ENCODE measurements at regions not wholly inside any gene's neighbourhood (a gene's known extent, or its start where the extent isn't known, plus 50 kb on each side); places are given as distances from the start of the nearest gene placed in this dataset.

DNA sequence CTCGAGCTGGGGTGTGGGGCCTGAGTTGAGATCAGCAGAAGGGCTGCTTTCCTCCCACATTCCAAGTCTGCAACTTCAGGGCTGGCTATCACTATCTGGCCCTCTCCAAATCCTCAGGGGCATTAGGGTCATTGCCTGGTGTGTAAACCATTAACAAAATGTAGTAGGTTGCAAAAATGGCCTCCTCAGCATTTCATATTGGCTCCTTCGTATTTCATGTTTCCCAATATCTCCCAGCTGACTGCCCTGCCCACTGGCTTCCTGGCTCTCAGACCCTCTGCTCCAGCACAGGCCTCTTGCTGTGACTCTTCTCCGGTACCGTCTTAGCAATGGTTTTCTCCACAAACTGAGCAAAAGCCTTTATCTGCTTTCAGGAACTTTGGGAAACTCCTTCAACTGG lies 113.8 kb downstream of the GADD45G start (continued):
- no peak for TF ChIP-seq ZNF341 (tag by site-specific recombination; IDR thresholded peaks at IDR 0.05; ENCODE audit: low read depth)

DNA sequence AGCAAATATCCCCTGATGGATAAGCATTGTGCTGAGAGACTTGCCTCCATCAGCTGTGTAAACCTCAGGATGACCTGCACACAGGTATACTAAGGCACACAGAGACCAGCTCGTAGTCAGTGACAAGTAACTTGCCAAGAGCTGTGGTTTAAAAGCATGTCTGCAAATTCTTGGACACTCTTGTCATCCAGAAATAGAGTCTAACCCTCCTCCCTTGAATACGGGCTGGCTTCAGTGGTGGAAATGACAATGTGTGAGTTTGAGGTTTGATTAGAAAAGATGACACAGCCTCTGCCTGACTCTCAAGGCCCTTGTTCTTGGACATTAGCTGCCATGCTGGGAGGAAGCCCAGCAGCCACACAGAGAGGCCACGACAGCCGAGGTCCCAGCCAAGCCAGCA lies 114.4 kb downstream of the GADD45G start:
- ChIA-PET POLR2A (no interaction called here), CTCF (interaction anchor here (0.5 to 1.0 kb wide), 4 partner anchors 10 to 383 kb away, joined by 3 to 4 read pairs (median 4); no protein-coding TSS in a partner anchor)
- Histone ChIP-seq H3K27ac (ENCODE audit: extremely low read depth, low read depth, low read length) (no peak overlapping the region), H3K36me3 (ENCODE audit: control insufficient read depth in 2 of 2, insufficient read depth in 1 of 2, low read length in 2 of 2) (no peaks in the 10 kb centered on the region), H3K4me3 (ENCODE audit: low read depth, low read length) (no peak overlapping the region), H3K4me1 (ENCODE audit: control insufficient read depth, insufficient read depth, low read length) (no peaks in the 10 kb centered on the region), H3K9me3 (ENCODE audit: control insufficient read depth, insufficient read depth, low read depth, low read length) (no peaks in the 10 kb centered on the region)
- TF ChIP-seq SP2 (tag by site-specific recombination; IDR thresholded peaks at IDR 0.05), result no peak
- no peak for TF ChIP-seq ZBTB21 (tag by site-specific recombination; IDR thresholded peaks at IDR 0.05)
- TF ChIP-seq, protein P1, sequence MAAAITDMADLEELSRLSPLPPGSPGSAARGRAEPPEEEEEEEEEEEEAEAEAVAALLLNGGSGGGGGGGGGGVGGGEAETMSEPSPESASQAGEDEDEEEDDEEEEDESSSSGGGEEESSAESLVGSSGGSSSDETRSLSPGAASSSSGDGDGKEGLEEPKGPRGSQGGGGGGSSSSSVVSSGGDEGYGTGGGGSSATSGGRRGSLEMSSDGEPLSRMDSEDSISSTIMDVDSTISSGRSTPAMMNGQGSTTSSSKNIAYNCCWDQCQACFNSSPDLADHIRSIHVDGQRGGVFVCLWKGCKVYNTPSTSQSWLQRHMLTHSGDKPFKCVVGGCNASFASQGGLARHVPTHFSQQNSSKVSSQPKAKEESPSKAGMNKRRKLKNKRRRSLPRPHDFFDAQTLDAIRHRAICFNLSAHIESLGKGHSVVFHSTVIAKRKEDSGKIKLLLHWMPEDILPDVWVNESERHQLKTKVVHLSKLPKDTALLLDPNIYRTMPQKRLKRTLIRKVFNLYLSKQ (tag by site-specific recombination; IDR thresholded peaks at IDR 0.05; ENCODE audit: borderline replicate concordance), result no peak
- TF ChIP-seq RBAK (tag by site-specific recombination; IDR thresholded peaks at IDR 0.05), result no peak
- TF ChIP-seq, protein P2, sequence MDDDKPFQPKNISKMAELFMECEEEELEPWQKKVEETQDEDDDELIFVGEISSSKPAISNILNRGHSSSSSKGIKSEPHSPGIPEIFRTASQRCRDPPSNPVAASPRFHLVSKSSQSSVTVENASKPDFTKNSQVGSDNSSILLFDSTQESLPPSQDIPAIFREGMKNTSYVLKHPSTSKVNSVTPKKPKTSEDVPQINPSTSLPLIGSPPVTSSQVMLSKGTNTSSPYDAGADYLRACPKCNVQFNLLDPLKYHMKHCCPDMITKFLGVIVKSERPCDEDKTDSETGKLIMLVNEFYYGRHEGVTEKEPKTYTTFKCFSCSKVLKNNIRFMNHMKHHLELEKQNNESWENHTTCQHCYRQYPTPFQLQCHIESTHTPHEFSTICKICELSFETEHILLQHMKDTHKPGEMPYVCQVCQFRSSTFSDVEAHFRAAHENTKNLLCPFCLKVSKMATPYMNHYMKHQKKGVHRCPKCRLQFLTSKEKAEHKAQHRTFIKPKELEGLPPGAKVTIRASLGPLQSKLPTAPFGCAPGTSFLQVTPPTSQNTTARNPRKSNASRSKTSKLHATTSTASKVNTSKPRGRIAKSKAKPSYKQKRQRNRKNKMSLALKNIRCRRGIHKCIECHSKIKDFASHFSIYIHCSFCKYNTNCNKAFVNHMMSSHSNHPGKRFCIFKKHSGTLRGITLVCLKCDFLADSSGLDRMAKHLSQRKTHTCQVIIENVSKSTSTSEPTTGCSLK (tag by site-specific recombination; IDR thresholded peaks at IDR 0.05), result no peak
- no peak for TF ChIP-seq ZNF776 (tag by site-specific recombination; IDR thresholded peaks at IDR 0.05; ENCODE audit: borderline replicate concordance)
- TF ChIP-seq, protein P3, sequence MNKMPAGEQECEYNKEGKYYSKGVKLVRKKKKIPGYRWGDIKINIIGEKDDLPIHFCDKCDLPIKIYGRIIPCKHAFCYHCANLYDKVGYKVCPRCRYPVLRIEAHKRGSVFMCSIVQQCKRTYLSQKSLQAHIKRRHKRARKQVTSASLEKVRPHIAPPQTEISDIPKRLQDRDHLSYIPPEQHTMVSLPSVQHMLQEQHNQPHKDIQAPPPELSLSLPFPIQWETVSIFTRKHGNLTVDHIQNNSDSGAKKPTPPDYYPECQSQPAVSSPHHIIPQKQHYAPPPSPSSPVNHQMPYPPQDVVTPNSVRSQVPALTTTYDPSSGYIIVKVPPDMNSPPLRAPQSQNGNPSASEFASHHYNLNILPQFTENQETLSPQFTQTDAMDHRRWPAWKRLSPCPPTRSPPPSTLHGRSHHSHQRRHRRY (tag by site-specific recombination; IDR thresholded peaks at IDR 0.05), result no peak
- no peak for TF ChIP-seq SP3 (tag by site-specific recombination; IDR thresholded peaks at IDR 0.05)
- TF ChIP-seq, protein P4, sequence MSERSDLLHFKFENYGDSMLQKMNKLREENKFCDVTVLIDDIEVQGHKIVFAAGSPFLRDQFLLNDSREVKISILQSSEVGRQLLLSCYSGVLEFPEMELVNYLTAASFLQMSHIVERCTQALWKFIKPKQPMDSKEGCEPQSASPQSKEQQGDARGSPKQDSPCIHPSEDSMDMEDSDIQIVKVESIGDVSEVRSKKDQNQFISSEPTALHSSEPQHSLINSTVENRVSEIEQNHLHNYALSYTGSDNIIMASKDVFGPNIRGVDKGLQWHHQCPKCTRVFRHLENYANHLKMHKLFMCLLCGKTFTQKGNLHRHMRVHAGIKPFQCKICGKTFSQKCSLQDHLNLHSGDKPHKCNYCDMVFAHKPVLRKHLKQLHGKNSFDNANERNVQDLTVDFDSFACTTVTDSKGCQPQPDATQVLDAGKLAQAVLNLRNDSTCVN (tag by site-specific recombination; optimal IDR thresholded peaks at IDR 0.05), result no peak
- TF ChIP-seq KLF16 (tag by site-specific recombination; IDR thresholded peaks at IDR 0.05), result no peak
- TF ChIP-seq SP7 (tag by site-specific recombination; IDR thresholded peaks at IDR 0.05), result no peak
- TF ChIP-seq ZNF354C (tag by site-specific recombination; IDR thresholded peaks at IDR 0.05; ENCODE audit: borderline replicate concordance, low read depth), result no peak
- no peak for TF ChIP-seq TRIM28 (IDR thresholded peaks at IDR 0.05; ENCODE audit: borderline replicate concordance, low read length)
- TF ChIP-seq ZNF626 (tag by site-specific recombination; IDR thresholded peaks at IDR 0.05), result no peak
- no peak for TF ChIP-seq ZNF747 (tag by site-specific recombination; IDR thresholded peaks at IDR 0.05)

DNA sequence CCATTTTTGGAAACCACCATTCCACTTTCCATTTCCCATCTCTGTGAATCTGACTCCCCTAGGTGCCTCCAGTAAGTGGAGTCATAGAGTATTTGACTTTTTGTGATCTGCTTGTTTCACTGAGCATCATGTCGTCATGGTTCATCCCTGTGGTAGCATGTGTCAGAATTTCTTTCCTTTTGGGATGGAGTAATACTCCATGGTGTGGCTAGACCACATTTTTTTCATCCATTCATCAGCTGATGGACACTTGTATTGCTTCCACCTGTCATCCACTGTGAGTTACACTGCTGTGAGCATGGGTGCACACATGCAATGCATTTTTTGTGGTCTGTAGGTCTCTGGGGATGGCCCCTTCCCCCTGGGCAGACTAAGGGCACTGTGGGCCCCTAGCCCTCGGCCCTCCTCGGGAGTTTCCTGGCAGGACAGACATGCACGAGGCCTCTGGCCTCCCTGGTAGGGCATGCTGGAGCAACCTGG lies 115.9 kb downstream of the GADD45G start:
- H3K4me1 ChIP-seq (ENCODE audit: control insufficient read depth, insufficient read depth, low read length), result no peaks in the 10 kb centered on the region
- TF ChIP-seq ZNF548 (tag by site-specific recombination; IDR thresholded peaks at IDR 0.05), result no peak
- TF ChIP-seq ZNF146 (tag by site-specific recombination; IDR thresholded peaks at IDR 0.05), result no peak
- no peak for TF ChIP-seq ZNF174 (tag by site-specific recombination; IDR thresholded peaks at IDR 0.05)
- no peak for TF ChIP-seq ZNF324 (tag by site-specific recombination; IDR thresholded peaks at IDR 0.05)
- TF ChIP-seq, protein P5, sequence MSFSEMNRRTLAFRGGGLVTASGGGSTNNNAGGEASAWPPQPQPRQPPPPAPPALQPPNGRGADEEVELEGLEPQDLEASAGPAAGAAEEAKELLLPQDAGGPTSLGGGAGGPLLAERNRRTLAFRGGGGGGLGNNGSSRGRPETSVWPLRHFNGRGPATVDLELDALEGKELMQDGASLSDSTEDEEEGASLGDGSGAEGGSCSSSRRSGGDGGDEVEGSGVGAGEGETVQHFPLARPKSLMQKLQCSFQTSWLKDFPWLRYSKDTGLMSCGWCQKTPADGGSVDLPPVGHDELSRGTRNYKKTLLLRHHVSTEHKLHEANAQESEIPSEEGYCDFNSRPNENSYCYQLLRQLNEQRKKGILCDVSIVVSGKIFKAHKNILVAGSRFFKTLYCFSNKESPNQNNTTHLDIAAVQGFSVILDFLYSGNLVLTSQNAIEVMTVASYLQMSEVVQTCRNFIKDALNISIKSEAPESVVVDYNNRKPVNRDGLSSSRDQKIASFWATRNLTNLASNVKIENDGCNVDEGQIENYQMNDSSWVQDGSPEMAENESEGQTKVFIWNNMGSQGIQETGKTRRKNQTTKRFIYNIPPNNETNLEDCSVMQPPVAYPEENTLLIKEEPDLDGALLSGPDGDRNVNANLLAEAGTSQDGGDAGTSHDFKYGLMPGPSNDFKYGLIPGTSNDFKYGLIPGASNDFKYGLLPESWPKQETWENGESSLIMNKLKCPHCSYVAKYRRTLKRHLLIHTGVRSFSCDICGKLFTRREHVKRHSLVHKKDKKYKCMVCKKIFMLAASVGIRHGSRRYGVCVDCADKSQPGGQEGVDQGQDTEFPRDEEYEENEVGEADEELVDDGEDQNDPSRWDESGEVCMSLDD (tag by site-specific recombination; IDR thresholded peaks at IDR 0.05), result no peak
- CTCF ChIA-PET, result interaction anchor here (0.7 to 1.1 kb wide), 3 partner anchors 14 to 1089 kb away, joined by 3 to 4 read pairs (median 3); no protein-coding TSS in a partner anchor
- no peak overlapping the region for H3K27ac ChIP-seq (ENCODE audit: extremely low read depth, low read depth, low read length)
- H3K36me3 ChIP-seq (ENCODE audit: control insufficient read depth in 2 of 2, insufficient read depth in 1 of 2, low read length in 2 of 2), result no peaks in the 10 kb centered on the region
- POLR2A ChIA-PET, result interaction anchor here (0.7 kb wide), 1 partner anchor 150 kb away, joined by 3 read pairs; no protein-coding TSS in a partner anchor
- H3K9me3 ChIP-seq (ENCODE audit: control insufficient read depth, insufficient read depth, low read depth, low read length), result no peaks in the 10 kb centered on the region
- no peak overlapping the region for H3K4me3 ChIP-seq (ENCODE audit: low read depth, low read length)
